ENCODE measurements at regions not wholly inside any gene's neighbourhood (a gene's known extent, or its start where the extent isn't known, plus 50 kb on each side); places are given as distances from the start of the nearest gene placed in this dataset.

- DNase-seq (ENCODE audit: low read depth in 4 of 4, low spot score in 3 of 4): no peak
These were observed 127.1 kb upstream of the ANO3 start for GRCh38 chr11:26204839-26205238.

DNA sequence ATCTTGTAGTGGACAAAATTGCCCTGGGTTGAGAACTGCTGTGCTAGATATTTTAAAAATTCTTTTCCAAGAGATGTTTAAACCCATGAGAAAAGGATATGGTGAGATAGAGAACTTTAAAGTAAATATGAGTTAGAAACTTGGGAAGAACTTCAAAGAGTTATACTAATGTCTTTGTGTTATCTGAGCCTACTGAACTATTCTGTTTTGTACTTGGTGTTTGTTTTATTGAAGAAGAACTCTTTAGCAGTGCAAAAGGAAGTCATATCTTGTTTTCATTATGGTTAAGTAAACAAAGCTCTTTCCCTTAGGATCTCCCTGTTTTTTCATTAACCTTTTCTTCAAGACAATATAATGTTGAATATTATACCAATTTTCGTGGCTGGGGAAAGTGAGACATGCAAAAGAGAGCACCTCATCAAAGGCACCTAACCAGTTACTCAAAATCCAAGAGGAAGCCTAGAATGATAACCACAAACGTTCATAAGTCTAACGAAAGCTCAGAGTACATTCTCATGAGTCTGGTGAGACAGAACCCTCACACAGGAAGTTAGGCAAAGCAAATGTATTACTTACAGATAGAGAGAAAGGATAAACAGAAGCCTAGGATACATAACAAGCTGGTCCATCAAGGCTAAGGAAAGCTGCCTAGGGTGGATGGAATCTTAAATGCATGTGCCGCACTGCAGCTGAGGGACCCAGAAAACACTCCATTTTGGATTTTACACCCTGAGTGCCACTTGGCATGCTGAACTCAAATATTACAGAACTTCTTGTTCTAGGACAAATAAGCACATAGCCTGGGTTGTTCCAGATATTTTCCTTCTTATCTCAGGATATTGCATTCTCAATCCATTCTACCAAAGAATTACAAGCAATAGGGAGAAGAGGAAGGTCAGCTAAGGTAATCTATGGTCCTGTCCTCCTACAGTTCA is 112.5 kb upstream of the ANO3 start:
- no peak for DNase-seq (ENCODE audit: low read depth in 4 of 4, low spot score in 3 of 4)

GRCh38 chr11:26225646-26226045 is 106.3 kb upstream of the ANO3 start:
- no peak for DNase-seq (ENCODE audit: low read depth in 4 of 4, low spot score in 3 of 4)

DNA sequence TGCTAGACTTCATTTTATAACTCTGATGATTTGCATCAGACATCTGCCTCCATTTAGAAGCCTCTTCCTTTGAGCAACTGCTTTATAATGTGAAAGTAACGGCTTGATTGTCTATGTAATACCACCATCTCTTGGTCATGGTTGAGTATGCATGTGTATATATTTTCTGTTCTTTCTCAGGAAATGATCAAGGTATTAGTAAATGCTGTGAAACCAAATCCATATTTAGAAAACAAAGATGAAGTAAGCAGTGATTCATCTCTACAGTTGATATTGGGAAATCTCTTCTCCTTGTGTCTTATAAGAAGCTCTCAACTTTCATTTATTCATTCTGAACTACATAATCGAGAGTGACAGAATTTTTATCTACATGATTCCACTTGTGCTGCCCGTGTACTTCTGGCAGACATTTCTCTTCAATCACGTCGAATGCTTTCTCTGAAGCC is 104.6 kb upstream of the ANO3 start:
- DNase-seq (ENCODE audit: low read depth in 4 of 4, low spot score in 3 of 4): no peak

- DNase-seq (ENCODE audit: low read depth in 4 of 4, low spot score in 3 of 4): no peak
These were observed 103.9 kb upstream of the ANO3 start for GRCh38 chr11:26227883-26228502.

GRCh38 chr11:26228778-26229177 is 103.2 kb upstream of the ANO3 start:
- DNase-seq (ENCODE audit: low read depth in 4 of 4, low spot score in 3 of 4): no peak

DNA sequence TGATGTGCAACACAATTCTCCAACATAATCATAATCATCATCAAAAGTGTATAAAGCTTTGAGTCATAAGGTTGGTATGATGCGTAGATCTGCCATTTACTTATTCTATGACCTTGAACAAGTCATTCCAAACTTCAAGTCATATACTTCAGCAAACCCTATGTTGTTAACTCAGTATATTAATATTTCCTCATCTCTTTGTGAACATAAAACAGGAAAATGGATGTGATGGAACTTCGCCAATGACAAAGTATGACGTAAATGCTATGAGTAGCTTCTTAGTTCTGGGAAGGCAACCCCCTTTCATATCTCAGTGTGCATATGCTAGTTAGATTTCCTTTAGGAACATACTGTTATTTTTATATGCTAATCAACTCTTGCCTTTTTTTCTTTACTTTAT is 102.7 kb upstream of the ANO3 start:
- DNase-seq (ENCODE audit: low read depth in 4 of 4, low spot score in 3 of 4): no peak

- no peak for DNase-seq (ENCODE audit: low read depth in 4 of 4, low spot score in 3 of 4)
These were observed 101.9 kb upstream of the ANO3 start for GRCh38 chr11:26229981-26230380.

DNA sequence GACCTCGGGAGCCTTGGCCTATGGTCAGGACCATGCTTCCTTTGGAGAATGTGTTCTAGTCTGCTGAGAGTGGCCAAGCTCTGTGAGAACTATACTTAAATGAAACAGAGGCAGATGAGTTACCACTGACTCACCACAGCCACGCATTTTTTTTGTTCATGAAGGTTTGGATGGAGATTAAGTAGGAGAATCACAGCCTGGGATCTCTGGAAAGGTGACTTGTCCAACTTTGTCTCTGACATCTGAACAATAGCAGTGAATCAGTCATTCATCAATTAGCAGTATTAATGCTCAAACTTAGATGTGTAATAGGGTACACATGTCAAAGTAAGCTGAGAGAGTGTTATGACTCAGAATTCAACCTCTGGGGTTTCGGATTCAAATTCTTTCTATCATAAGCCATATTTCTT is 100.7 kb upstream of the ANO3 start:
- DNase-seq (ENCODE audit: low read depth in 4 of 4, low spot score in 3 of 4): no peak

- DNase-seq (ENCODE audit: low read depth in 4 of 4, low spot score in 3 of 4): no peak
These were observed 97.5 kb upstream of the ANO3 start for GRCh38 chr11:26234451-26234850.

GRCh38 chr11:26243426-26243825 is 88.5 kb upstream of the ANO3 start:
- no peak for DNase-seq (ENCODE audit: low read depth in 4 of 4, low spot score in 3 of 4)

DNA sequence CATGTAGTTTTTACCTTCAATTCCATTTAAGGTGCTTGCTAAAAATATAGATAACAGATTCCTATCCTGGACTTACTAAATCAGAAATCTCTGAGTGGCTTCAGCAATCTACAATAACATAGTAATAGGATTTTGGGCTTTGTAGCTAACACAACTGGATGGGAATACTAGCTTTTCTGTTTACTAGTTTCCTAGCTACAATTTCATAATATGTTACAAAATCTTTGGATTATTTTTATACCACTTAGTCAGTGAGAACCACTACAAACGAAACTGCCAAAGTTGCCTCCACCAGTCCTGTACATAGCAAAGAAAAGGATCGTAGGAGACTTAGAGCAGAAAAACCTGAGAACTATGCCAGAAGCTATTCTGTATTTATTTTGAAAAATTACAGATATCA is 87.7 kb upstream of the ANO3 start:
- no peak for DNase-seq (ENCODE audit: low read depth in 4 of 4, low spot score in 3 of 4)

- DNase-seq (ENCODE audit: low read depth in 4 of 4, low spot score in 3 of 4): no peak
These were observed 86.9 kb upstream of the ANO3 start for GRCh38 chr11:26245046-26245445.

GRCh38 chr11:26247340-26247739 is 84.6 kb upstream of the ANO3 start:
- peak in 1 of 4 donors; percentile 19 for DNase-seq (ENCODE audit: low read depth in 4 of 4, low spot score in 3 of 4)

DNA sequence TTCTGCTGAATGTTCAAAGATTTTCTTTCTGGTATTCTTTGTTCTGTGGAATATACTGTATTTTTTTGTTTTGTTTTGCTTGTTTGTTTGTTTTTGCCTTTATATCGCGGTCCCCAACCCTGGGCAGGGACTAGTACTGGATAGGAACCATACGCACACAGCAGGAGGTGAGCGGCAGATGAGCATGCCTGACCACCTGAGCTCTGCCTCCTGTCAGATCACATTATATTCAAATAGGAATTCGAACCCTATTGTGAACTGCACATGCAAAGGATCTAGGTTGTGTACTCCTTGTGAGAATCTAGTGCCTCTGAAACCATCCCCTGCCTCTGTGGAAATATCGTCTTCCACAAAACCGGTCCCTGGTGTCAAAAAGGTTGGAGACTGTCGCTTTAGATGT is 83.3 kb upstream of the ANO3 start:
- DNase-seq (ENCODE audit: low read depth in 4 of 4, low spot score in 3 of 4): no peak

DNA sequence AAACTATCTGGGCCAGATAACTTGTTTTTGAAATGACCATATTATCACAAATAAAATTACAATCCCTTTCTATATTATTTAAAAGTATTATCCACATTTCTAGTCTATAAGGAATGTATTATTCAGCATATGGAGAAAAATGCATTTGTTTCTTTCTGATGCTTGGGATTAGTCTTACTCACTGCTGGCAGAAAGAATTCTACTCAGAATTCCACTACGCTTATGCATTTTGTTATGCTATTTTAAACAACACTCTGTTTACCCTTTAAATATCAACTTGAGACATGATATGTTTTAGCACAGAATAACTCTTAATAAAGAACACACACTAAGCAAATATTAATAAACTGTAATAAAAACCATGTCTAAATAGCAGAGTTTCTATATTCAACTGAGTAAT is 77.6 kb upstream of the ANO3 start:
- DNase-seq (ENCODE audit: low read depth in 4 of 4, low spot score in 3 of 4): no peak

DNA sequence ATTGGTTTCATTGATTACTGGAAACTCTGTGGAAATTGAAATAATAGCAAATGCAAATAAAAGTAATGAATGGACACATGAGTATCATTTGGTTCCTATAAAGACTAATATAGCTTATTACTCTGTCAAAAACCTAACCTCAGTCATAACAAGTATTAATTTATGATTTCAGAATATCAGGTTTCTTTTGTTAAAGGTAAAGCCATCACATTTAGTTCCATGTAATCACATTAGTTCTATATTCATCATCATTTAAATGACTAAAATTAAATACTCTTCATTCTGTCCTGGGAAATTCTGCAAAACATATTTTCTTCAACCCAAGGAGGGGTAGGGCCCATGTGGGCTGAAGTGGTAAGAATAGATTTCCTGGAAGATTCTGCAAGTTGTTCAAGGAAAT is 68.2 kb upstream of the ANO3 start:
- no peak for DNase-seq (ENCODE audit: low read depth in 4 of 4, low spot score in 3 of 4)

DNA sequence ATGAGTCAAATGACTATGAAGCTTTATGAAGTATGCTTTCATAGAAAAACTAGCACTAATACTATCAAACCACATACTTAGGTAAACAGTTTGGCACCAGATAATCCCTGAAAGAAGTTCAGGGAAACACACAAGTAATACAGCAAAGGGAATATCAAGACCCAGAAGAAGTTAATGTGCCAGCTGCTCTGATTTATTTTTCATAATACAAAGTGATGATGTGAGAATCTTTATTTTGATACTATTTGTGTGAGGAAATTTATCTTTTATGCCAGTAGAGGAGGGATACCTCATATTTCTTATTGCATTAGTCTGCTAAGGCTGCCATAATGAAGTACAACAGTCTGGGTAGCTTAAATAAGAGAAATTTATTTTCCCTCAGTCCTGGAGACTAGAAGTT is 67.7 kb upstream of the ANO3 start:
- no peak for DNase-seq (ENCODE audit: low read depth in 4 of 4, low spot score in 3 of 4)

- no peak for DNase-seq (ENCODE audit: low read depth in 4 of 4, low spot score in 3 of 4)
These were observed 62.8 kb upstream of the ANO3 start for GRCh38 chr11:26268980-26269660.

- DNase-seq (ENCODE audit: low read depth in 4 of 4, low spot score in 3 of 4): no peak
These were observed 60.3 kb upstream of the ANO3 start for GRCh38 chr11:26271666-26272065.

- peak; percentile 39 to 53 (median 46) for DNase-seq (ENCODE audit: low read depth in 4 of 4, low spot score in 3 of 4)
These were observed 55.0 kb upstream of the ANO3 start for GRCh38 chr11:26276798-26277424.
